Stomach (tissue), 8 donors: ENCODE measurements at regions not wholly inside any gene's neighbourhood (a gene's known extent, or its start where the extent isn't known, plus 50 kb on each side); places are given as distances from the start of the nearest gene placed in this dataset.

ENCODE experiments used
- DNase-seq, 2 donors: peaks; one replicate each; pipeline versions ENCODE4 v3.0.0 to v3.0.0-alpha.2; 2013 to 2019
- H3K27ac ChIP-seq, 5 donors: fragments of 200-600 bp in 4 of 5; sonication (generic) in 4 of 5; one replicate each; pipeline ENCODE4 v1.5.1; 2013 to 2019; ENCODE audit warnings: mild to moderate bottlenecking in 1 of 5, moderate library complexity in 1 of 5
- H3K27me3 ChIP-seq, 3 donors: fragments of 200-600 bp; sonication (generic); one replicate each; pipeline ENCODE4 v1.5.1; 2017 to 2019; ENCODE audit warnings: mixed run types in 1 of 3
- H3K36me3 ChIP-seq, 4 donors: fragments of 200-600 bp; sonication (generic); 1 replicate in 3 of 4; 2 replicates in 1 of 4; pipeline ENCODE4 v1.5.1; 2016 to 2019
- H3K4me1 ChIP-seq, 4 donors: fragments of 200-600 bp; sonication (generic); one replicate each; pipeline ENCODE4 v1.5.1; 2016 to 2019
- H3K4me3 ChIP-seq, 4 donors: fragments of 200-600 bp; sonication (generic) in 3 of 4; one replicate each; pipeline ENCODE4 v1.5.1; 2016 to 2019; ENCODE audit warnings: mild to moderate bottlenecking in 1 of 4
- H3K9me3 ChIP-seq, 4 donors: fragments of 200-600 bp; sonication (generic); one replicate each; pipeline ENCODE4 v1.5.1; 2016 to 2019
- CTCF ChIP-seq, 7 experiments: fragments of 450-650 bp in 4 of 7; fragments of 200-600 bp in 3 of 7; sonication (generic) in 3 of 7; IDR thresholded peaks; one replicate each; pipeline ENCODE4 v1.5.1; 2016 to 2019; ENCODE audit warnings: antibody characterized with exemption in 7 of 7, control low read depth in 2 of 7, mild to moderate bottlenecking in 1 of 7
- EP300 ChIP-seq: sonication (generic); formaldehyde crosslinking; IDR thresholded peaks from one replicate; pipeline ENCODE4 v1.6.1; 2017; ENCODE audit warnings: antibody characterized with exemption
- POLR2A ChIP-seq, 4 donors: fragments of 450-650 bp; IDR thresholded peaks; one replicate each; pipeline ENCODE4 v1.6.1; 2016; ENCODE audit warnings: antibody characterized with exemption in 4 of 4, control low read depth in 2 of 4, mild to moderate bottlenecking in 1 of 4, moderate library complexity in 1 of 4
- POLR2AphosphoS5 ChIP-seq, 3 donors: sonication (generic); formaldehyde crosslinking; IDR thresholded peaks; one replicate each; pipeline ENCODE4 v1.6.1; 2016; ENCODE audit warnings: antibody characterized with exemption in 3 of 3
- WGBS, 5 donors: extraction: QIAGEN DNeasy Blood & Tissue Kit in 3 of 5; methylation state at CpG; one replicate each; pipeline versions ENCODE4 v1.1.5 to v1.1.7; 2013 to 2018; 5-methylcytosine and 5-hydroxymethylcytosine counted together
- intact Hi-C: fragments of 100-400 bp; cut with DNase I; formaldehyde crosslinking; loops from one replicate; pipeline ENCODE4 v1.15.1; 2023; ENCODE audit warnings: low total_unique reads
- donor health status: healthy with polysubstance abuse.
- donor health status: Bipolar disorder and iron deficiency.
- donor health status: healthy.

GRCh38 chr5:35325836-35326235 is 95.5 kb upstream of the PRLR start:
- Histone ChIP-seq H3K27ac (no peak overlapping the region), H3K4me1 (no peaks in the 10 kb centered on the region), H3K9me3 (no peaks in the 10 kb centered on the region), H3K4me3 (no peak overlapping the region), H3K36me3 (no peaks in the 10 kb centered on the region), H3K27me3 (no peaks in the 10 kb centered on the region)
- intact Hi-C loops: no loop called here
- 92 to 96% (median 95%) methylated on average over 3 of the region's 3 CpGs for WGBS, 5 donors
- no peak for DNase-seq
- no peak for TF ChIP-seq EP300
- TF ChIP-seq POLR2A (IDR thresholded peaks at IDR 0.05): no peak
- TF ChIP-seq CTCF (IDR thresholded peaks at IDR 0.05): no peak
- no peak for TF ChIP-seq POLR2AphosphoS5 (IDR thresholded peaks at IDR 0.05)

- TF ChIP-seq POLR2A (IDR thresholded peaks at IDR 0.05): no peak
- no peak for TF ChIP-seq CTCF (IDR thresholded peaks at IDR 0.05)
- TF ChIP-seq POLR2AphosphoS5 (IDR thresholded peaks at IDR 0.05): no peak
- no peak for TF ChIP-seq EP300
- H3K4me3 ChIP-seq: no peak overlapping the region
- no peaks in the 10 kb centered on the region for H3K4me1 ChIP-seq
- no peaks in the 10 kb centered on the region for H3K27me3 ChIP-seq
- 64 to 91% (median 83%) methylated on average over 1 to 6 of the region's 6 CpGs for WGBS, 5 donors
- no peaks in the 10 kb centered on the region for H3K9me3 ChIP-seq
- no peak for DNase-seq
- intact Hi-C loops: no loop called here
- no peaks in the 10 kb centered on the region for H3K36me3 ChIP-seq
- no peak overlapping the region for H3K27ac ChIP-seq
Observed at GRCh38 chr5:35324679-35325078, 94.4 kb upstream of the PRLR start.

GRCh38 chr5:35324201-35324600 is 93.9 kb upstream of the PRLR start:
- DNase-seq: no peak
- intact Hi-C loops: no loop called here
- Histone ChIP-seq H3K27me3 (no peaks in the 10 kb centered on the region), H3K4me3 (no peak overlapping the region), H3K27ac (no peak overlapping the region), H3K4me1 (no peaks in the 10 kb centered on the region), H3K9me3 (no peaks in the 10 kb centered on the region), H3K36me3 (no peaks in the 10 kb centered on the region)
- no peak for TF ChIP-seq POLR2A (IDR thresholded peaks at IDR 0.05)
- TF ChIP-seq CTCF (IDR thresholded peaks at IDR 0.05): no peak
- no peak for TF ChIP-seq EP300
- no peak for TF ChIP-seq POLR2AphosphoS5 (IDR thresholded peaks at IDR 0.05)
- 80 to 89% (median 84%) methylated on average over 1 to 4 of the region's 4 CpGs; no CpG with 5 or more reads in 1 of the 5 donors for WGBS, 5 donors

GRCh38 chr5:35320029-35320428 is 89.7 kb upstream of the PRLR start:
- no peaks in the 10 kb centered on the region for H3K27me3 ChIP-seq
- TF ChIP-seq POLR2AphosphoS5 (IDR thresholded peaks at IDR 0.05) (no peak), POLR2A (IDR thresholded peaks at IDR 0.05) (no peak), CTCF (IDR thresholded peaks at IDR 0.05) (no peak), EP300 (no peak)
- H3K4me3 ChIP-seq: no peak overlapping the region
- DNase-seq: no peak
- no peaks in the 10 kb centered on the region for H3K9me3 ChIP-seq
- no peaks in the 10 kb centered on the region for H3K36me3 ChIP-seq
- WGBS, 5 donors: 69 to 90% (median 83%) methylated on average over 3 of the region's 3 CpGs
- no peaks in the 10 kb centered on the region for H3K4me1 ChIP-seq
- H3K27ac ChIP-seq: no peak overlapping the region
- intact Hi-C loops: no loop called here
